IgD-negative memory B cell (primary cell): ENCODE measurements at regions not wholly inside any gene's neighbourhood (a gene's known extent, or its start where the extent isn't known, plus 50 kb on each side); places are given as distances from the start of the nearest gene placed in this dataset.

Experiments used
- H3K27ac Mint-ChIP-seq, 3 donors: one replicate each; pipeline ENCODE4 v1.8.0; 2020 to 2022; ENCODE audit warnings: mild to moderate bottlenecking in 3 of 3, mixed read lengths in 3 of 3, moderate library complexity in 1 of 3
- H3K27me3 Mint-ChIP-seq: one replicate; pipeline ENCODE4 v1.8.0; 2021; ENCODE audit warnings: mixed read lengths
- H3K36me3 Mint-ChIP-seq: one replicate; pipeline ENCODE4 v1.8.0; 2020; ENCODE audit warnings: mild to moderate bottlenecking, mixed read lengths
- H3K4me1 Mint-ChIP-seq, 3 donors: one replicate each; pipeline ENCODE4 v1.8.0; 2020 to 2022; ENCODE audit warnings: mixed read lengths in 3 of 3, mild to moderate bottlenecking in 1 of 3
- H3K4me3 Mint-ChIP-seq, 4 donors: one replicate each; pipeline ENCODE4 v1.8.0; 2020 to 2022; ENCODE audit warnings: mild to moderate bottlenecking in 4 of 4, mixed read lengths in 4 of 4, moderate library complexity in 3 of 4
- H3K9me3 Mint-ChIP-seq, 3 donors: one replicate each; pipeline ENCODE4 v1.8.0; 2020 to 2021; ENCODE audit warnings: mixed read lengths in 3 of 3, mild to moderate bottlenecking in 1 of 3

DNA sequence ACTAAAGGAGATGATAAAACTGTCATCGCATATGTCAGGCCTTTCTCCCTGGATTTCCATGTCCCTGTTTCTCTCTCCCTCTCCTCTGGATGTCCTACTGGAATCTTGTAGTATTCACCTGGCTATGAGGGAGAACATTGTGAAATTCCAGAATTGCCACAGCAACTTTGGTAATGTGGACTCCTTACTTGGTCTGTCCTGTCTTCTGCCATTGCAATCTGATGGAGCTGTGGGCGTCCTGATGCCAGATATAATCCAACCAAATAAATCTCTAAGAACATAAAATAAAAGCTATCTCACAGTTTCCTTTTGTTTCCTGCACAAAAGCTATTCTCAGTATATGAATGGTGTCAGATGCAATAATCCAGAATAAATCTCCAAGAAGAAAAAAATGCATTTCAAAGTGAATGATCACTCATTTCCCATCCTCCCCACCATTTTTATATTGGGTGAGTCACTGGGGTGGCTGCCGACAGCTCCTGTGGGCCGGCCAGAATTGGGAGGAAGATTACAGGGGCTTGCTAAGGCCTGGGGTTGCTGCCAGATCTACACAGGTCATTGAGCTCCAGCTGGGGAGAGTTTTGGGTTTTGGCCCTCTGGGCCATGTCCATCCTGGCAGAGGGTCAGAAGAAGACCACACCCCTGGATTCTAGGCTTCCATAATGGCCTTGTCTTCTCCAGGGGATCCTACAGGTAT is 160.7 kb upstream of the PITX1 start:
- peaks cover 16% of the 10 kb centered on the region for H3K27me3 Mint-ChIP-seq
- H3K36me3 Mint-ChIP-seq, result peaks cover 1% of the 10 kb centered on the region
- H3K9me3 Mint-ChIP-seq, result peaks cover 5 to 17% (median 5%) of the 10 kb centered on the region in 3 donors
- peaks cover 0 to 4% (median 1%) of the 10 kb centered on the region in 3 donors for H3K4me1 Mint-ChIP-seq
- no peak overlapping the region for H3K27ac Mint-ChIP-seq
- H3K4me3 Mint-ChIP-seq, result no peak overlapping the region

DNA sequence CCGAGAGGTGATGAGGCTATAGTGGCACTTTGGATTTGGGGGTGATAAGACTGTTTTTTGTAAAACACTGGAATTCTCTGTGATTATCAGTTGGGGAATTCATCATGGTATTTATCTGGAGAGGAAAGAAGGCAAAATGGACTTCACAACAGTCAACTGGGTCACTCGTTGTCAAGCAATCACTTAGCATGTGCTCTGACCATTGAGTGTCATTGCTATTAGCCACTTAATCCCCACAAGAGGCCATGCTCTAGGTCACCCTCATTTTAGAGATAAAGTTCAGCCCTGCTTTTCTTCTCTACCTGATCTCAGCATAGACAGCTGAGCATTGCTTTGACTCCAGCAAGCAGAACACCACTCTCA is 160.1 kb upstream of the PITX1 start:
- H3K27me3 Mint-ChIP-seq, result peaks cover 16% of the 10 kb centered on the region

DNA sequence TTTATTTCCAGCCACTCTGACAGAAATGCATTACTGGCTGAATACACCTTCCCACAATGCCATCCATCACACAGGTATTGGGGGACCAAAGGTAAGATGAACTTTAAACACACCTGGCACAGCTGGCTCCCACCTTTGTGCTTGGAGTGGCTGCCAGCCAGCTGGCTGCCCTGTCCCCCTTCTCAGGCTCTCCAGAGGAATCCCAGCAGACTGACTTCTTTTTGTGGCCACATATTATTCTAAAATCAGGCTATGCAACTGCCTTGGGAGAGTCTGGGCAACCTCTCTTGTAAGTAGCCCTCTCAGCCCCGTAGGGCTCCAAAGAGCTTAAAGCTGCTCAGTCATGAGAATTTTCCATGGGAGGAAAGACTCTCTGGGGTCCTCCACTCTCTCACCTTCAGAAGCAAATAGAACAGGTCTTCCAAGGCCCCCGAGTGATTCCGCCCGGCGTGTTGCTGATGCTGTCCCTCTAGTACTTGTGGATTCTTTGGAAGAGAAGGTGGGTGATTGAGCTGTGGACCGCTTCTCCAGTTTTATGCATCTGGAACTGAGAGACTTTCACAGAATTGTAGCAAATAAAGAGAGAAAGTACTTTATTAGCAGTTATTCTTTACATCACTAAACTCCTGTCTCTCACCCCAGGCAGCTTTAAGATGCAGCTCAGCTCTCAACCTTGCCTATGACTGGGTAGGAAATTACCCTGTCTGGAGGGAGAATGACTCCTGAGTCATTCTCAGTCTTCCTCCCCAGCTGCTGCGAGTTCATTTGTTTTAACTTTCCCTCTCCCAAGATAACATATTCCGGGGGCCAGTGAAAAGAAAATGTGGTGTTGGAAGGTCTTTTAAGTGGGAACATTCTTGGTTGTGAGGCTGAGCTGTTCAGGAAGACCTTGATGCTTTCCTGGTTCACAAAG is 159.4 kb upstream of the PITX1 start:
- no peak overlapping the region for H3K27ac Mint-ChIP-seq
- H3K9me3 Mint-ChIP-seq, result peaks cover 3 to 11% (median 5%) of the 10 kb centered on the region in 3 donors
- peaks cover 0 to 5% (median 1%) of the 10 kb centered on the region in 3 donors for H3K4me1 Mint-ChIP-seq
- peaks cover 1% of the 10 kb centered on the region for H3K36me3 Mint-ChIP-seq
- H3K27me3 Mint-ChIP-seq, result peaks cover 17% of the 10 kb centered on the region
- H3K4me3 Mint-ChIP-seq, result no peak overlapping the region

More for the DNA sequence above, 160.1 kb upstream of the PITX1 start:
- peaks cover 0 to 5% (median 1%) of the 10 kb centered on the region in 3 donors for H3K4me1 Mint-ChIP-seq
- H3K9me3 Mint-ChIP-seq, result peaks cover 3 to 17% (median 5%) of the 10 kb centered on the region in 3 donors
- no peak overlapping the region for H3K4me3 Mint-ChIP-seq
- H3K36me3 Mint-ChIP-seq, result peaks cover 1% of the 10 kb centered on the region
- no peak overlapping the region for H3K27ac Mint-ChIP-seq

DNA sequence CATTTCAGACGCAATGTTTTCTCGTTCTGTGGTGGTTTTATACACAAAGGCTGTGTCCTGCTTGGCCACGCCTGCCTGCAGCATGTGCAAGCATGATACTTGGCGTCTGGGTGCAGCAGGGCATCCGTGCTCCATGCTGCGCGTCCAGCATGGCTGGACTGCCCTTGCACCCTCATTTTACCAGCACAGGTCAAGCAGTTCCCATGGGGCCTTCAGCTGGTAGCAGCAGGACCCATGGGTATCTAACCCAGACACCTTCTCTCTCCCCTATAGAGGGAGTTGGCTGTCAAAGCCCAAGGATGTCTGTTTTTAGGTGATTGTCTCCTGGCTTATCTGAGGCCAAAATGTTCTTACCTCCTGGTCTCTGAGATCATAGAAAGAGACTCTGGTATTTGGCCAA is 158.3 kb upstream of the PITX1 start:
- Mint-ChIP-seq H3K36me3 (peaks cover 1% of the 10 kb centered on the region), H3K9me3 (peaks cover 3 to 8% (median 5%) of the 10 kb centered on the region in 3 donors), H3K4me3 (no peak overlapping the region), H3K4me1 (peaks cover 0 to 5% (median 1%) of the 10 kb centered on the region in 3 donors), H3K27me3 (peaks cover 19% of the 10 kb centered on the region), H3K27ac (no peak overlapping the region)

DNA sequence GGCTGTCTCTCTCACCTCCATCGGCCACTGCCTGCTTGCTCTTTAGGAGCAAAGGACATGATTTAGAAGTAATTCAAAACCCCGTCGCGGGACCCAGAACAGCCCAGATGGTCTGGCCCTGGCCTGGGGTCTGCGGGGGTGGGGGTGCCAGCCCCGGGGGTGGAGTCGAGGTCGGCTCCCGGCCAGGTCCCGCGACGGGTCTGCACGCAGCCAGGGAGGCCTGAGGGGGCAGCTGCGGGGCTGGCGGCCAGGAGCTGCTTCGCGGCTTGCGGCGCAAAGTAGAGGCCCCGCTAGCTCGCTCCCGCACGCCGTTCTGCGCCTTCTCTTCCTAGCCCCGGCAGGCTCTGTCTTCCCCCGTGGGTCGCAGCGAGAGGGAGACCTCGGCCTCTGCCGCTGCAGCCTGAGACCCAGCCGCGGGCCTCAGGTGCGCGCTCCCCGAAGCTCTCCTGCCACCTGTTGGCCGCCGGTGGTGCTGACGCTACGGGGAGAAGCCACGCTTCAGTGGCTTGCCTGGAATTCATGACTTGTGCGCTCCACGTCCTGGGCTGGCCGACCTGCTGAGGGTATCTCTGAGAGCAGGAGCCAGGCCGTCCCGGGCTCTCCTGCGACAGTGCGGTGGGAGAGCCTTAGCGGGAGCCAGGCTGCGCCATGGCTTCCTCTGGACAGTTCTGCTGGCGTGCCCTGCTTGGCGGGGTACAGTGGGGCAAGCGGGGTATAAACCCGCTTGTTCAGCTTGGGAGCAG is 157.2 kb upstream of the PITX1 start:
- H3K9me3 Mint-ChIP-seq, result peaks cover 2 to 3% (median 3%) of the 10 kb centered on the region in 3 donors
- peaks cover 19% of the 10 kb centered on the region for H3K27me3 Mint-ChIP-seq
- H3K4me3 Mint-ChIP-seq, result peak overlapping the region in 3 of 4 donors; percentile 74 to 91 (median 90)
- peak overlapping the region in 1 of 3 donors; percentile 27 for H3K27ac Mint-ChIP-seq
- H3K36me3 Mint-ChIP-seq, result peaks cover 1% of the 10 kb centered on the region
- H3K4me1 Mint-ChIP-seq, result peaks cover 0 to 5% (median 1%) of the 10 kb centered on the region in 3 donors

DNA sequence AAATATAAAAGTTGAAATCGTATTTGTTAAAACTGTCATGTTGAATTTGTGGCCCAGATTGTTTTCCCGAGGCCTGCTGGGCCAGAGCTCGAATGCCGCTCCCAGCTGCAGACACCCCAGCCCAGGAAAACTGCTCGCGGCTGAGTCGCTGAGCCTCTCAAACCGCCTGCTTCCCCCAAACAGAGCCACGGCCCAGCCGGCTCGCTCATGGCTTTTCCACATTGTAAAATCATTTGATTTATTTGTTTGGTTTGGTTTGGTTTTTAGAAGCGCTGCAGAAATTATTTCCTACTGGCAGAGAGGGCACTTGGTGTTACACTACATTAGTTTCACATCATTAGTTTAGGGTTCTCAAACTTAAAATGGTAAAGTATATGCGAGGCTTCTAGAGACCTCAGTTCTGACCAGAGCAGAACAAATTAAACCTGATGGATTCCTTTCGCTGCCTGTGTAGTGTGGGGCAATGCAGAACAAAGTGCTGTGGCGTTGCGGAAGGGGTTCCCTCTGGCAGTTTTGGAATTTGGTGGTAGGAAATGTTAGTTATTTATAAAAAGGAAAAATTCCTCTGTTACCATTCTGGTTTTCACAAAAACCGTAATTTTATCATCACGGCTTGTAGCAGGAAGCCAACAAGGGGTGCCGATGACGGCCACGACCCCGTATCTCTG is 156.5 kb upstream of the PITX1 start:
- peak overlapping the region in 2 of 4 donors; percentile 32 to 58 for H3K4me3 Mint-ChIP-seq
- peak overlapping the region in 2 of 3 donors; percentile 27 to 64 for H3K27ac Mint-ChIP-seq
- H3K27me3 Mint-ChIP-seq, result peaks cover 19% of the 10 kb centered on the region
- H3K36me3 Mint-ChIP-seq, result no peaks in the 10 kb centered on the region
- H3K9me3 Mint-ChIP-seq, result peaks cover 0 to 2% (median 0%) of the 10 kb centered on the region in 3 donors
- H3K4me1 Mint-ChIP-seq, result peaks cover 0 to 5% (median 1%) of the 10 kb centered on the region in 3 donors

DNA sequence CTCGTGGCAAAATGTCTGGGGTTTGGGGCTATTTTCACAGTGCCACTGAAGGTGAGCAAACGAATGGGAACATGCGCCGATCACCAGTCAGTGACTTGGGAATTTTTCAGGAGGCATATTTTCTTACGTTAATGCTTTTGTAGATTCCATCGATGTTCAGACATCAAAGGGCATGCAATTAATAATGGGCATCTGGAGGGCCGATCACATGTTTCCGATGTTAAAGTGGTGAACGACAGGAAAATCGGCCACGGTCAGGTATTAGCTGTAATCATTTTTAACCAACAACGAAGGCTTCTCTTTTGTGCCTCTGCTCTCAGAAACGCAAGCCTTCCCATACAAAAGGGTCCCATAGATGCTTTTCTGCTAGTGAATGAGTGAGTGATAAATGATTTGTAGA is 155.0 kb upstream of the PITX1 start:
- peaks cover 0 to 5% (median 1%) of the 10 kb centered on the region in 3 donors for H3K4me1 Mint-ChIP-seq
- no peaks in the 10 kb centered on the region for H3K9me3 Mint-ChIP-seq
- no peak overlapping the region for H3K4me3 Mint-ChIP-seq
- H3K27ac Mint-ChIP-seq, result no peak overlapping the region
- peaks cover 19% of the 10 kb centered on the region for H3K27me3 Mint-ChIP-seq
- H3K36me3 Mint-ChIP-seq, result no peaks in the 10 kb centered on the region

DNA sequence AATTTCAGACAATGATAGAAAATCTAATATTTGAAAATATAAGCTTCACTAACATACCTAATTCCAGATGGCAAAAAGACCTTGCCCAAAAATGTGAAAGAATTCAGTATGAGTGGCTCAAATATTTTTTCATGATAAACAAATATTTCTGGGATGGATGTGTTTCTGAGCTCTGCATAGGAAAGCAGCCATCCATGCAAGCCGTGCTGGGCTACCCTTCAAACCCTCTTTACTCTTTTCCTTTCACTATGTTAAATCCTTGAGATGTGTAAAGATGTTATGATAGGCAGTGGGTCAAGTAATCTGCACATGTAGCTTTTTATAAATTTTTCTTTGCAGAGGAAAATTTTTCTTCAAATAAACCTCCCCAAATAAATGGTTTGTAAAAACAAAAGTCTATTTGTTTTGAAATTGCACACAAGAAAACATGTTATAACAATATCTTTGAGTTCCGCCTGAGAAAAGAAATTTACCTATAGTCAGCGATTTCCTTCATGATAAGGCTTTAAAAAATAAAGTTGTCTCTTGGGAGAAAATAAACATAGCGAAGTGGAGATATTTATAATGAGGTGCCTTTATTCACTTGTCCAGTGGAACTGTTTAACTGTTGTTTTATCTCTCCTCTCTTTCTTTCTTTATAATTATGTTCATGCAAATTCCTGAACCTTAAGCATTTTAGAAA is 154.3 kb upstream of the PITX1 start:
- Mint-ChIP-seq H3K4me1 (peaks cover 0 to 5% (median 1%) of the 10 kb centered on the region in 3 donors), H3K27me3 (peaks cover 18% of the 10 kb centered on the region), H3K36me3 (no peaks in the 10 kb centered on the region), H3K9me3 (no peaks in the 10 kb centered on the region), H3K4me3 (no peak overlapping the region), H3K27ac (no peak overlapping the region)

DNA sequence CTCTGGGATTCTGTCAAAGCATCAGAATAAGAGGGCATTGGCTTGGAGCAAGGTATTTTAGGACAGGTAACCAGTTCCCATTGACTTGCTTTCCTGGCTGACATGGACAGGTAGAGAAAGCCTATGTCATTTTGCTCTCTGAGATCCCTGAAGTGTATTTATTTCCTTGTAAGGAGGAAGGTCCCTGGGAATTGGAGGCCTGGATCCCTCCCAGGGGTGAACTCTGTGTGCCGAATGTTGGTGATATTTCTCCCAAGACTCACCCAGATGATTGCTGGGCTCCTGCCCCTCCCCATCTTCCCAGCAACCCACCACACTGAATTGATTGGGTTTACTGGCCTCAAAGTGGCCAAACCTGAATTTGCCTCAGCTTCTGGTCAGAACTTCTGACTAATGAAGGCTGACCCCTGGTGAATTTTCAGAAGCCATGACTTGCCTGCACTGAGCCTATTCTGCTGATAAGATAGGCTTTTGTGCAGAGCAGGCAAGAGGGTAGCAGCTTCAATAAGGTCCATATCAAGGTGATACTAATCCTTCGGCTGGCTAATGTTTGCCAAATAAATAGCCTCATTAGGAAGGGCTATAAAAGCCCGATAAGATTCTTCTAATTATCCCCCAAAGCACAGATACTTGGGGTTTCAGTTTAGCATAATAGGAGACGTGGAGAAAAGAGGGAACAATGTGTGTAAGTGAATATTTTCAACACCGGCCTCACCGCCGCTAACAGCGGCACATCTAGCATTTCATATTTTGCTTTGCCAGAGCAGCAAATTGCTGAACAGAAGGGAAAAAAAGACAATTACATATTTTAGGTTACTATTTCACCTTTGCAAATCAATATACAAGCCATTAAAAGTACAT is 152.9 kb upstream of the PITX1 start:
- Mint-ChIP-seq H3K27me3 (peaks cover 11% of the 10 kb centered on the region), H3K27ac (no peak overlapping the region), H3K36me3 (no peaks in the 10 kb centered on the region)

DNA sequence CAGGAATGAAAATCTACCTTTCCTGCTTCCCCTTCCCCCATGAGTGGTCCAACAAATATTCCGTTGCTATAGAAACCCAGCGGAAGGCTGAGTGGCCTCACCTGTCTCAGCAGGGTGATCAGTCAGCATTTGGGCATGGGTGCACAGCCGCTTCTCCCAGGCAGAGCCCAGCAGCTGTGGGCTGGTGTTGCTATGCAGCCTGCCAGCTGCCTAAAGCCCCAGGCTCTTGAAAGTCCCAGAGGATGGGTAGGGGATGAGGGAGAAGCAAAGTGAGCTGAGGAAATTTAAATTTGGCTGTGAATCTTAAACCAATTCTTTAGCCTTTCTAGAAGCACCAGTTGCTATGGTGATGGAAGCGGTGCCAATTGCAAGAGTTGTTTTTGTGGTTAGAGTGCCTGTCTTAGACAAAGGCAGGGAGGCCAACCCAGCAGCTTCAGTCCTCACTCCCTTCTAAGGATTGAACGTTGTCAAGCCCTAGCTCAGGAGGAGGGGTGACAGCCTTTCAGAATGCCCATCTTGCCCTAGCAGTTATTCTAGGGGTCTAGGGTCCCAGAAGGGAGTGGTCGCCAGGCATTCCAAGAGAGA is 151.5 kb upstream of the PITX1 start:
- Mint-ChIP-seq H3K27ac (no peak overlapping the region), H3K9me3 (no peaks in the 10 kb centered on the region), H3K4me1 (peaks cover 0 to 5% (median 0%) of the 10 kb centered on the region in 3 donors), H3K27me3 (peaks cover 10% of the 10 kb centered on the region), H3K4me3 (no peak overlapping the region), H3K36me3 (no peaks in the 10 kb centered on the region)

More for the DNA sequence above, 152.9 kb upstream of the PITX1 start:
- no peaks in the 10 kb centered on the region for H3K9me3 Mint-ChIP-seq
- H3K4me1 Mint-ChIP-seq, result peaks cover 0 to 5% (median 1%) of the 10 kb centered on the region in 3 donors
- H3K4me3 Mint-ChIP-seq, result no peak overlapping the region

DNA sequence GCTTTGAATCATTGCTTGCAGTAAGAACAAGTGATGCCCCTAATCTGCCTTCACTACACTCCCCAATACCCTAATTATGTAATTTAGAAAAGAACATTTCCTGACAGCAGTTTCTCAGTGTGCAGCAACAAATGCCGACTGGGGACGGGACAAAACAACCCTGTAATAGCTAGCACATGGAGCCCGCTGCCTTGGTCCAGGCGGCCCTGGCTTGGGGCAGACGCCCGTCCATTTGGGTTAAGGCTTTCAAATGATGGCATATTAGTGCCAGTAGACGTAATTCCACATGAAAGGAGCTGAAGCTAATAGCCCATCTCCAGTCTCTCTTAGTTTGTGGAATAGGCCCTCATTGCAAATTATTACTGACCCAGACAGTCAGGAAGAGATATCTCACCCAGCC is 150.6 kb upstream of the PITX1 start:
- Mint-ChIP-seq H3K4me1 (peaks cover 0 to under 1% (median 0%) of the 10 kb centered on the region in 3 donors), H3K36me3 (no peaks in the 10 kb centered on the region), H3K4me3 (no peak overlapping the region), H3K9me3 (no peaks in the 10 kb centered on the region), H3K27ac (no peak overlapping the region), H3K27me3 (peaks cover 5% of the 10 kb centered on the region)

DNA sequence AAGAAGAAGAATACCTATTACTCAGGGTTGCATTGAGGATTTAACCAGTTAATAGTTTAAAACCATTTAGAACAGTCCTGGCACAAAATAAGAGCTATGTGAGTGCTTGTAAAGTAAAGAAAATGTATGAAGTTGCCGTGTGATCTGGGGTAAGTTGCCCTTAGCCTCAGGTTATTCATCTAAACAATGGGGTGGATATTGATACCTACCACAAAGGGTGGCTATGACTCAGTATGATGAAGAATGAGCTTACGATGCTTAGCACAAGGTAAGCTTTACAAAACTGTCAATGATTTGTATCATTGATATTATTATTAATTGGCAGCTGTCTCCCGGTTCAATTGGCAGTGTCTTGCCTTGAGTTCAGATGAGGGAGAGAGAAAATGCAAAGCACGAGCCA is 149.4 kb upstream of the PITX1 start:
- no peaks in the 10 kb centered on the region for H3K36me3 Mint-ChIP-seq
- H3K9me3 Mint-ChIP-seq, result no peaks in the 10 kb centered on the region
- H3K4me1 Mint-ChIP-seq, result no peaks in the 10 kb centered on the region
- no peak overlapping the region for H3K4me3 Mint-ChIP-seq
- peaks cover 6% of the 10 kb centered on the region for H3K27me3 Mint-ChIP-seq
- H3K27ac Mint-ChIP-seq, result no peak overlapping the region

DNA sequence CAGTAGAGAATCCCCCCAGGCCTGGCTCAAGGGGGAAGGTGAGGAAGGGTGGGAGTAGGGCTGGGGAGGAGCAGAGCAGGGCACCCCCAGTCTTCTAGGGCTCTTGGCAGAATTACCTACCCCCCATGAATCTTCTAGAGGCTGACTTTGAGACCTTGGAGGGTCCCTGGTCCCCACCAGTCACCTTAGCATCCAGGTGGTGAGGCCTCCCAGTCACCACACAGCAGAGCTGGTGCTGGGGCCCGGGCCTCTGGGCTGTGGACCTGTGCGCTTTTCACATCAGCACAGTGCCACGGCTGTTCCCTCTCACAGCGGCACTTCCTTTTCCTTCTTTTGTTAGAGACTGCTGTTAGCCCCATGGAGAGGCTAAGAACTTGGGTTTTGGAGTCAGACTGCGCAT is 148.6 kb upstream of the PITX1 start:
- peaks cover 4% of the 10 kb centered on the region for H3K27me3 Mint-ChIP-seq
- H3K4me3 Mint-ChIP-seq, result no peak overlapping the region
- no peak overlapping the region for H3K27ac Mint-ChIP-seq
- peaks cover 0 to 2% (median under 1%) of the 10 kb centered on the region in 3 donors for H3K4me1 Mint-ChIP-seq
- H3K36me3 Mint-ChIP-seq, result no peaks in the 10 kb centered on the region
- no peaks in the 10 kb centered on the region for H3K9me3 Mint-ChIP-seq
